ENCODE measurements at regions not wholly inside any gene's neighbourhood (a gene's known extent, or its start where the extent isn't known, plus 50 kb on each side); places are given as distances from the start of the nearest gene placed in this dataset.

GRCh38 chr6:69601132-69601531 is 195.7 kb downstream of the LMBRD1 start:
- no peaks in the 10 kb centered on the region for H3K36me3 ChIP-seq (ENCODE audit: low read depth, missing control alignments)
- H3K4me3 ChIP-seq = no peak overlapping the region
- DNase-seq = no peak
- no peaks in the 10 kb centered on the region for H3K27me3 ChIP-seq
- no peak for TF ChIP-seq POLR2A (IDR thresholded peaks at IDR 0.05)
- TF ChIP-seq CTCF (IDR thresholded peaks at IDR 0.05) = no peak
- no peaks in the 10 kb centered on the region for H3K9me3 ChIP-seq
- 22 to 34% methylated on average over 10 of the region's 10 CpGs for WGBS, 2 donors
- no peaks in the 10 kb centered on the region for H3K4me1 ChIP-seq
- no peak overlapping the region for H3K27ac ChIP-seq
- intact Hi-C loops (cut with DNase I; ENCODE audit: low total_unique reads) = no loop called here

DNA sequence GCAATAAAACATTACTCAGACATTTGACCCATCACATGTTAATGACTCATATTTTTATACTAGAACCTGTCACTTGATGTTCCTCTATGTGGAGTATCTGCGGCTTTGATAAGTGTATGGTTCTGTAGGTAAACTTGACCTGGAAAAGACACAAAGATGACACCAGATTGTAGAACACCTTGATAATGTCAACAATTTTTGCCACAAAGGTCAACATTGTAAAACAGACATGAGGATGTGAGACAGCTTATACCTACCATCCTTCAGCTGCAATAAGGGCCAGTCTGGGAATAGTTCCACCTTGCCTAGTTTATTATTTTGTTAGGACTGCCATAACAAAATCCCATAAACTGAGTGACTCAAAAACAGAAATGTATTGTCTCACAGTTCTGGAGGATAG is 202.4 kb downstream of the LMBRD1 start:
- no peak overlapping the region for H3K4me3 ChIP-seq
- no peaks in the 10 kb centered on the region for H3K27me3 ChIP-seq
- H3K4me1 ChIP-seq = no peaks in the 10 kb centered on the region
- no peak for DNase-seq
- 97 to 100% methylated on average over 1 of the region's 1 CpG for WGBS, 2 donors
- intact Hi-C loops (cut with DNase I; ENCODE audit: low total_unique reads) = no loop called here
- H3K9me3 ChIP-seq = no peaks in the 10 kb centered on the region
- TF ChIP-seq POLR2A (IDR thresholded peaks at IDR 0.05) (no peak), CTCF (IDR thresholded peaks at IDR 0.05) (no peak)
- H3K27ac ChIP-seq = no peak overlapping the region
- no peaks in the 10 kb centered on the region for H3K36me3 ChIP-seq (ENCODE audit: low read depth, missing control alignments)

- WGBS, 2 donors = 84 to 89% methylated on average over 4 of the region's 4 CpGs
- Histone ChIP-seq H3K9me3 (no peaks in the 10 kb centered on the region), H3K4me3 (no peak overlapping the region), H3K27me3 (no peaks in the 10 kb centered on the region), H3K4me1 (no peaks in the 10 kb centered on the region), H3K36me3 (ENCODE audit: low read depth, missing control alignments) (no peaks in the 10 kb centered on the region), H3K27ac (no peak overlapping the region)
- no peak for DNase-seq
- no peak for TF ChIP-seq CTCF (IDR thresholded peaks at IDR 0.05)
- no peak for TF ChIP-seq POLR2A (IDR thresholded peaks at IDR 0.05)
- intact Hi-C loops (cut with DNase I; ENCODE audit: low total_unique reads) = no loop called here
Observed at GRCh38 chr6:69593706-69594105, 203.1 kb downstream of the LMBRD1 start.

DNA sequence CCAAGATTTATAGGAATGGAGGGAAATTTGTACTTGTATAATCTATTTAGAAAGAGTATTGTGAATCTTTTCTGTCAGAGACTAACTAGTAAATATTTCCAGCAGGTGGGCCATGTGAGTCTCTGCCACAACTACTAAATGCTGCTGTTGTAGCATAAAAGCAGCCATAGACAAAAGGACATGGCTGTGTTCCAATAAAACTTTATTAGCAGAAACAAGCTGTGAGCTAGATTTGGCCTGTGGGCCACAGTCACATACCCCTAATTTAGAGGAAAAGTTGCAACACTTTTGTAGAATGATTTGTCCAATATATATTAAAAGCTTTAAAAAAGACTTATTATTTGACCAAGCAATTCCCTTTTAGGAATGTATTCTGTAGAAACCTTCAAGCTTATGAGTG is 207.2 kb downstream of the LMBRD1 start:
- Histone ChIP-seq H3K27me3 (no peaks in the 10 kb centered on the region), H3K36me3 (ENCODE audit: low read depth, missing control alignments) (no peaks in the 10 kb centered on the region), H3K27ac (no peak overlapping the region), H3K4me3 (no peak overlapping the region), H3K9me3 (no peaks in the 10 kb centered on the region), H3K4me1 (no peaks in the 10 kb centered on the region)
- no peak for TF ChIP-seq POLR2A (IDR thresholded peaks at IDR 0.05)
- TF ChIP-seq CTCF (IDR thresholded peaks at IDR 0.05) = no peak
- intact Hi-C loops (cut with DNase I; ENCODE audit: low total_unique reads) = no loop called here
- no peak for DNase-seq

- no peaks in the 10 kb centered on the region for H3K36me3 ChIP-seq (ENCODE audit: low read depth, missing control alignments)
- no peaks in the 10 kb centered on the region for H3K27me3 ChIP-seq
- DNase-seq = no peak
- 38% methylated on average over 9 of the region's 9 CpGs for WGBS, 2 donors
- intact Hi-C loops (cut with DNase I; ENCODE audit: low total_unique reads) = no loop called here
- no peak overlapping the region for H3K27ac ChIP-seq
- no peak for TF ChIP-seq CTCF (IDR thresholded peaks at IDR 0.05)
- no peak for TF ChIP-seq POLR2A (IDR thresholded peaks at IDR 0.05)
- H3K4me3 ChIP-seq = no peak overlapping the region
- no peaks in the 10 kb centered on the region for H3K4me1 ChIP-seq
- H3K9me3 ChIP-seq = no peaks in the 10 kb centered on the region
Observed at GRCh38 chr6:69584913-69585729, 211.7 kb downstream of the LMBRD1 start.

Data from testis (tissue), 2 donors.